ENCODE measurements at regions not wholly inside any gene's neighbourhood (a gene's known extent, or its start where the extent isn't known, plus 50 kb on each side); places are given as distances from the start of the nearest gene placed in this dataset.

DNA sequence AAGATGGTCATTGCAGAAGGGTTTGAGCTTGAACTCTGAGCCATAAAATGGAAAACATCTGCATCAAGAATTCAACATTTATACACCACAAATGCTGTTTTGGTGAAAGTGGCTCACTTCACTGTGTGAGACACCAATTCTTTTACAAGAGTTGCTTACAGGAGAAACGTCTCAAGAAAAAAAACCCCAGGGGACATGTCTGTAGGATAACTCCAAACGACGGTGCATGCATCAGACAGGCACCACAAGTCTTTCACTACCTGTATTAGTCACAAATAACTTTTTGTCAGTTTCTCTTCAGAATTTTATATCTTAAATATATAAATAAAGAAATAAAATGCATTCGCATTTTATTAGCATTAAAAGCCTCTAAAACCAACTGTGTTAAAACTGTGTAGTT, 164.3 kb downstream of the EFHB start:
- Histone ChIP-seq H3K36me3 (ENCODE audit: control insufficient read depth, insufficient read depth, low read length) (no peaks in the 10 kb centered on the region), H3K4me3 (replicated peaks; ENCODE audit: low read depth, low read length) (no peak overlapping the region), H3K27me3 (replicated peaks; ENCODE audit: control insufficient read depth, insufficient read depth, low read length) (no peaks in the 10 kb centered on the region)
- DNase-seq (ENCODE audit: extremely low read depth, insufficient read length) = no peak
- TF ChIP-seq, protein P1, sequence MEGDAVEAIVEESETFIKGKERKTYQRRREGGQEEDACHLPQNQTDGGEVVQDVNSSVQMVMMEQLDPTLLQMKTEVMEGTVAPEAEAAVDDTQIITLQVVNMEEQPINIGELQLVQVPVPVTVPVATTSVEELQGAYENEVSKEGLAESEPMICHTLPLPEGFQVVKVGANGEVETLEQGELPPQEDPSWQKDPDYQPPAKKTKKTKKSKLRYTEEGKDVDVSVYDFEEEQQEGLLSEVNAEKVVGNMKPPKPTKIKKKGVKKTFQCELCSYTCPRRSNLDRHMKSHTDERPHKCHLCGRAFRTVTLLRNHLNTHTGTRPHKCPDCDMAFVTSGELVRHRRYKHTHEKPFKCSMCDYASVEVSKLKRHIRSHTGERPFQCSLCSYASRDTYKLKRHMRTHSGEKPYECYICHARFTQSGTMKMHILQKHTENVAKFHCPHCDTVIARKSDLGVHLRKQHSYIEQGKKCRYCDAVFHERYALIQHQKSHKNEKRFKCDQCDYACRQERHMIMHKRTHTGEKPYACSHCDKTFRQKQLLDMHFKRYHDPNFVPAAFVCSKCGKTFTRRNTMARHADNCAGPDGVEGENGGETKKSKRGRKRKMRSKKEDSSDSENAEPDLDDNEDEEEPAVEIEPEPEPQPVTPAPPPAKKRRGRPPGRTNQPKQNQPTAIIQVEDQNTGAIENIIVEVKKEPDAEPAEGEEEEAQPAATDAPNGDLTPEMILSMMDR (IDR thresholded peaks at IDR 0.05; ENCODE audit: insufficient read depth, low read length, poor library complexity, severe bottlenecking) = no peak

DNA sequence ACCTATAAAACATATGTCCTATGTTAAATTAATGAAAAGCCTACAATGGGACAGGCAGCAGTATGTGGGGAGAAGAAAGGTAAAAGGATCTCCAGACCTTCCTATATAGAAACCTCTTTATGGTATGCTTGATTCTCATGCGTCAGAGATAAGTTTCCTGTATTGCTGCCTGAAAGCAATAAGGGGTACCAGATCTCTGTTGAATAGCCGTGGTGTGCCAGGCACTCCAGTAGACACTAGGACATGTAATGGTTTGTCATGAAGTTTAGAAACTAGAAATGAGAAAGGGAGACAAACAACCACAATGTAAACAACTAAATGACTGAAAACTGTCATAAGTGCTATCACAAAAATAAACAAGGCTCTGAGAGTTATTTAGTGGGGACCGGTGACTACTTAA, 168.1 kb downstream of the EFHB start:
- Histone ChIP-seq H3K36me3 (ENCODE audit: control insufficient read depth, insufficient read depth, low read length) (no peaks in the 10 kb centered on the region), H3K27me3 (replicated peaks; ENCODE audit: control insufficient read depth, insufficient read depth, low read length) (no peaks in the 10 kb centered on the region), H3K4me3 (replicated peaks; ENCODE audit: low read depth, low read length) (no peak overlapping the region)
- TF ChIP-seq, protein P1 (IDR thresholded peaks at IDR 0.05; ENCODE audit: insufficient read depth, low read length, poor library complexity, severe bottlenecking) = no peak
- no peak for DNase-seq (ENCODE audit: extremely low read depth, insufficient read length)

DNA sequence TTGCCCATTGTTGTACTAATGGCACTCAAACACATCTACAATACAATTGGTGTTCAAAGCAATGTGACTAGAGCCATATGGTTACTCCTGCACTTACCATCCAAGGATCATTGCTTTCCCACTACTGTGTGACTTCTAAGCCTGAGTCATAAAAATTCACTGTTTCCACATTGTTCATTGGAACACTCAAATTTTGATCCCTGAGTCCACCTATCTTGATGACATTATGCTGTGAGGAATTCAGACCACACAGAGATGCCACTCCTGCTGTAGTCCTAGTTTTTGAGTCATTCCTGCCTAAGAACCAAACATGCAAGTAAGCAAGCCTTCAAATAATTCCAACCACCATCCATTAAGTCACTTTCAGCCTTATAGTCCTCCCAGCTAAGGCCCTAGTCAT, 176.2 kb downstream of the EFHB start:
- no peak for DNase-seq (ENCODE audit: extremely low read depth, insufficient read length)
- H3K36me3 ChIP-seq (ENCODE audit: control insufficient read depth, insufficient read depth, low read length) = no peaks in the 10 kb centered on the region
- H3K4me3 ChIP-seq (replicated peaks; ENCODE audit: low read depth, low read length) = no peak overlapping the region
- TF ChIP-seq, protein P1 (IDR thresholded peaks at IDR 0.05; ENCODE audit: insufficient read depth, low read length, poor library complexity, severe bottlenecking) = no peak
- H3K27me3 ChIP-seq (replicated peaks; ENCODE audit: control insufficient read depth, insufficient read depth, low read length) = no peaks in the 10 kb centered on the region; the same call in 1 of the 2 replicates

- TF ChIP-seq, protein P1 (IDR thresholded peaks at IDR 0.05; ENCODE audit: insufficient read depth, low read length, poor library complexity, severe bottlenecking) = no peak
- H3K27me3 ChIP-seq (replicated peaks; ENCODE audit: control insufficient read depth, insufficient read depth, low read length) = no peaks in the 10 kb centered on the region
- H3K36me3 ChIP-seq (ENCODE audit: control insufficient read depth, insufficient read depth, low read length) = no peaks in the 10 kb centered on the region
- DNase-seq (ENCODE audit: extremely low read depth, insufficient read length) = no peak
- H3K4me3 ChIP-seq (replicated peaks; ENCODE audit: low read depth, low read length) = no peak overlapping the region
These were observed 184.5 kb downstream of the EFHB start for GRCh38 chr3:19749448-19750017.

DNA sequence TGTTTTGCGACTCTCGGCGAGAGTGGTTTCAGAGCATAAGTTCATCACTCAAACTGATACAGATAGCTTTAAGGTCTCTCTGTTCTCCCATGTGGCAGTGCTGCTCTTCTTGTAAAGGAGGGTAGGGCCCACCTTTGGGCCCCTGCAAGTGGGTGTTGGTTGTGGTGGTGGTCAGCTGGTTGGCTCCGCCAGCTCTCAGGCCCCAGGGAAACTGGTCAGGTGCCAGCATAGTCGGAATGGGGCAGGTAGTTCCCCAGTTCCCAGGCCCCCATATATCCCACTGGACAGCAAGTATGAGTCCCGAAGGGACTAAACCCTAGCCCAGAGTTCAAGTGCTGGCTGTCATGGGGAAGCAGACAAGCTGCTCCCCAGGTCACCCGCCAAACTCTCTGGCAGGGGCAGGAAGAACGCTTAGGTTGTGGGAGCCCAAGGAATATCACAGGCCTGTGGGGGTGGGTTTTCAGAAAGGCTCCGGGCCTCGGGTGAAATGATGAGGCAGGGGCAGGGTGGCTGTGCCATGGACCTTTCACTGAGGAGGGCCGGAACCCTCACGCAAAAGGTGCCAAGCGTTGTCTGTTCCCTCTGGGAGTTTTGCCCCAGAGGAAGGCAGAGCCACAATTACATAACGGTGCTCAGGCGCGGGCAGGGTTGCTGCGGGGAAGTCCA, 185.1 kb downstream of the EFHB start:
- TF ChIP-seq, protein P1 (IDR thresholded peaks at IDR 0.05; ENCODE audit: insufficient read depth, low read length, poor library complexity, severe bottlenecking) = no peak
- no peak overlapping the region for H3K4me3 ChIP-seq (replicated peaks; ENCODE audit: low read depth, low read length)
- no peaks in the 10 kb centered on the region for H3K36me3 ChIP-seq (ENCODE audit: control insufficient read depth, insufficient read depth, low read length)
- H3K27me3 ChIP-seq (replicated peaks; ENCODE audit: control insufficient read depth, insufficient read depth, low read length) = no peaks in the 10 kb centered on the region
- no peak for DNase-seq (ENCODE audit: extremely low read depth, insufficient read length)
